T-helper 1 cell treated with Interleukin-12 subunit alpha and Interleukin-12 subunit beta and Interleukin-4 antibody, amounts not matched to agents 30 μg/mL and 1 μg/mL, for 36 hours (primary cell): ENCODE measurements at regions not wholly inside any gene's neighbourhood (a gene's known extent, or its start where the extent isn't known, plus 50 kb on each side); places are given as distances from the start of the nearest gene placed in this dataset.

ENCODE experiments used
- H3K27ac Mint-ChIP-seq: one replicate; pipeline ENCODE4 v1.8.0; 2021; ENCODE audit warnings: mild to moderate bottlenecking, mixed read lengths
- H3K27me3 Mint-ChIP-seq: one replicate; pipeline ENCODE4 v1.8.0; 2021; ENCODE audit warnings: low read depth, mixed read lengths
- H3K36me3 Mint-ChIP-seq: one replicate; pipeline ENCODE4 v1.8.0; 2021; ENCODE audit warnings: low read depth, mixed read lengths
- H3K4me1 Mint-ChIP-seq: one replicate; pipeline ENCODE4 v1.8.0; 2021; ENCODE audit warnings: low read depth, mixed read lengths
- H3K4me3 Mint-ChIP-seq: one replicate; pipeline ENCODE4 v1.8.0; 2021; ENCODE audit warnings: mild to moderate bottlenecking, moderate library complexity, mixed read lengths
- H3K9me3 Mint-ChIP-seq: one replicate; pipeline ENCODE4 v1.8.0; 2021; ENCODE audit warnings: mixed read lengths

- Mint-ChIP-seq H3K9me3 (no peaks in the 10 kb centered on the region), H3K27me3 (peaks cover 6% of the 10 kb centered on the region), H3K4me3 (no peak overlapping the region), H3K27ac (no peak overlapping the region), H3K4me1 (no peaks in the 10 kb centered on the region), H3K36me3 (no peaks in the 10 kb centered on the region)
Measured at GRCh38 chr3:10575601-10576160, 70.3 kb upstream of the ATP2B2 start.

GRCh38 chr3:10577486-10577885 is 72.1 kb upstream of the ATP2B2 start:
- Mint-ChIP-seq H3K36me3 (no peaks in the 10 kb centered on the region), H3K4me3 (no peak overlapping the region), H3K9me3 (no peaks in the 10 kb centered on the region), H3K4me1 (no peaks in the 10 kb centered on the region), H3K27me3 (peaks cover 10% of the 10 kb centered on the region), H3K27ac (no peak overlapping the region)

- Mint-ChIP-seq H3K27ac (no peak overlapping the region), H3K4me1 (no peaks in the 10 kb centered on the region), H3K27me3 (peaks cover 9% of the 10 kb centered on the region), H3K36me3 (no peaks in the 10 kb centered on the region), H3K4me3 (no peak overlapping the region), H3K9me3 (no peaks in the 10 kb centered on the region)
Measured at GRCh38 chr3:10580426-10580825, 75.0 kb upstream of the ATP2B2 start.

- no peaks in the 10 kb centered on the region for H3K9me3 Mint-ChIP-seq
- no peak overlapping the region for H3K27ac Mint-ChIP-seq
- no peaks in the 10 kb centered on the region for H3K36me3 Mint-ChIP-seq
- H3K4me3 Mint-ChIP-seq = no peak overlapping the region
- peaks cover 12% of the 10 kb centered on the region for H3K27me3 Mint-ChIP-seq
- no peaks in the 10 kb centered on the region for H3K4me1 Mint-ChIP-seq
Measured at GRCh38 chr3:10581251-10581650, 75.9 kb upstream of the ATP2B2 start.

- Mint-ChIP-seq H3K4me3 (no peak overlapping the region), H3K27ac (no peak overlapping the region), H3K4me1 (no peaks in the 10 kb centered on the region), H3K9me3 (no peaks in the 10 kb centered on the region), H3K27me3 (peaks cover 12% of the 10 kb centered on the region), H3K36me3 (no peaks in the 10 kb centered on the region)
Measured at GRCh38 chr3:10581716-10582115, 76.3 kb upstream of the ATP2B2 start.

GRCh38 chr3:10582733-10583132 is 77.3 kb upstream of the ATP2B2 start:
- no peaks in the 10 kb centered on the region for H3K36me3 Mint-ChIP-seq

GRCh38 chr3:10583798-10584708 is 78.7 kb upstream of the ATP2B2 start:
- H3K9me3 Mint-ChIP-seq = no peaks in the 10 kb centered on the region
- H3K4me1 Mint-ChIP-seq = no peaks in the 10 kb centered on the region
- no peaks in the 10 kb centered on the region for H3K36me3 Mint-ChIP-seq
- no peak overlapping the region for H3K27ac Mint-ChIP-seq
- peaks cover 12% of the 10 kb centered on the region for H3K27me3 Mint-ChIP-seq
- no peak overlapping the region for H3K4me3 Mint-ChIP-seq

More at GRCh38 chr3:10582733-10583132, 77.3 kb upstream of the ATP2B2 start:
- Mint-ChIP-seq H3K4me1 (no peaks in the 10 kb centered on the region), H3K27ac (no peak overlapping the region), H3K9me3 (no peaks in the 10 kb centered on the region), H3K4me3 (no peak overlapping the region), H3K27me3 (peaks cover 12% of the 10 kb centered on the region)

- no peaks in the 10 kb centered on the region for H3K36me3 Mint-ChIP-seq
- no peak overlapping the region for H3K4me3 Mint-ChIP-seq
- no peaks in the 10 kb centered on the region for H3K9me3 Mint-ChIP-seq
- H3K27me3 Mint-ChIP-seq = peaks cover 12% of the 10 kb centered on the region
- no peak overlapping the region for H3K27ac Mint-ChIP-seq
- H3K4me1 Mint-ChIP-seq = no peaks in the 10 kb centered on the region
Measured at GRCh38 chr3:10585945-10586344, 80.6 kb upstream of the ATP2B2 start.

GRCh38 chr3:10594915-10595314 is 89.5 kb upstream of the ATP2B2 start:
- Mint-ChIP-seq H3K4me1 (no peaks in the 10 kb centered on the region), H3K27me3 (peaks cover 14% of the 10 kb centered on the region), H3K27ac (no peak overlapping the region), H3K36me3 (no peaks in the 10 kb centered on the region), H3K4me3 (no peak overlapping the region), H3K9me3 (peaks cover 4% of the 10 kb centered on the region)

- Mint-ChIP-seq H3K9me3 (peaks cover 4% of the 10 kb centered on the region), H3K4me3 (no peak overlapping the region), H3K27me3 (peaks cover 10% of the 10 kb centered on the region), H3K36me3 (no peaks in the 10 kb centered on the region), H3K4me1 (no peaks in the 10 kb centered on the region), H3K27ac (no peak overlapping the region)
Measured at GRCh38 chr3:10596746-10597448, 91.5 kb upstream of the ATP2B2 start.

- no peak overlapping the region for H3K4me3 Mint-ChIP-seq
- no peaks in the 10 kb centered on the region for H3K36me3 Mint-ChIP-seq
- peaks cover 10% of the 10 kb centered on the region for H3K27me3 Mint-ChIP-seq
Measured at GRCh38 chr3:10597733-10598132, 92.3 kb upstream of the ATP2B2 start.

GRCh38 chr3:10599017-10599416 is 93.6 kb upstream of the ATP2B2 start:
- H3K27ac Mint-ChIP-seq = no peak overlapping the region
- H3K36me3 Mint-ChIP-seq = no peaks in the 10 kb centered on the region
- H3K9me3 Mint-ChIP-seq = peaks cover 4% of the 10 kb centered on the region
- H3K4me3 Mint-ChIP-seq = no peak overlapping the region
- H3K27me3 Mint-ChIP-seq = peaks cover 11% of the 10 kb centered on the region
- H3K4me1 Mint-ChIP-seq = peaks cover 18% of the 10 kb centered on the region

More at GRCh38 chr3:10597733-10598132, 92.3 kb upstream of the ATP2B2 start:
- Mint-ChIP-seq H3K4me1 (peaks cover 5% of the 10 kb centered on the region), H3K27ac (no peak overlapping the region), H3K9me3 (peaks cover 4% of the 10 kb centered on the region)

- peaks cover 15% of the 10 kb centered on the region for H3K27me3 Mint-ChIP-seq
- no peak overlapping the region for H3K27ac Mint-ChIP-seq
- H3K4me1 Mint-ChIP-seq = peaks cover 22% of the 10 kb centered on the region
- no peak overlapping the region for H3K4me3 Mint-ChIP-seq
- H3K36me3 Mint-ChIP-seq = no peaks in the 10 kb centered on the region
- peaks cover 4% of the 10 kb centered on the region for H3K9me3 Mint-ChIP-seq
Measured at GRCh38 chr3:10599444-10599843, 94.1 kb upstream of the ATP2B2 start.

GRCh38 chr3:10600296-10600714 is 94.9 kb upstream of the ATP2B2 start:
- H3K4me3 Mint-ChIP-seq = no peak overlapping the region
- H3K36me3 Mint-ChIP-seq = no peaks in the 10 kb centered on the region
- H3K27ac Mint-ChIP-seq = no peak overlapping the region
- peaks cover 24% of the 10 kb centered on the region for H3K27me3 Mint-ChIP-seq
- no peaks in the 10 kb centered on the region for H3K9me3 Mint-ChIP-seq
- H3K4me1 Mint-ChIP-seq = peaks cover 28% of the 10 kb centered on the region

- Mint-ChIP-seq H3K27ac (no peak overlapping the region), H3K36me3 (no peaks in the 10 kb centered on the region), H3K27me3 (peaks cover 24% of the 10 kb centered on the region), H3K9me3 (no peaks in the 10 kb centered on the region), H3K4me1 (peaks cover 28% of the 10 kb centered on the region), H3K4me3 (no peak overlapping the region)
Measured at GRCh38 chr3:10600726-10601125, 95.3 kb upstream of the ATP2B2 start.
